ENCODE measurements at regions not wholly inside any gene's neighbourhood (a gene's known extent, or its start where the extent isn't known, plus 50 kb on each side); places are given as distances from the start of the nearest gene placed in this dataset.

- Histone ChIP-seq H3K4me1 (ENCODE audit: insufficient read depth, low read length) (no peaks in the 10 kb centered on the region), H3K79me2 (ENCODE audit: insufficient read depth, low read length) (no peaks in the 10 kb centered on the region), H2AFZ (ENCODE audit: low read length) (no peak overlapping the region), H4K20me1 (ENCODE audit: insufficient read depth, low read length) (no peaks in the 10 kb centered on the region), H3K9me3 (ENCODE audit: low read length) (no peaks in the 10 kb centered on the region), H3K9ac (ENCODE audit: insufficient read depth, low read depth, low read length) (no peak overlapping the region), H3K27ac (ENCODE audit: extremely low read length, insufficient read depth, low read length) (no peak overlapping the region), H3K27me3 (ENCODE audit: control insufficient read depth in 1 of 2, insufficient read depth in 2 of 2, low read length in 2 of 2) (no peaks in the 10 kb centered on the region; a peak in 1 of 5 replicates), H3K36me3 (replicated peaks in 1 of 2; ENCODE audit: control insufficient read depth in 1 of 2, insufficient read depth in 2 of 2, low read length in 2 of 2) (no peaks in the 10 kb centered on the region), H3K4me3 (replicated peaks in 1 of 3; ENCODE audit: insufficient read depth in 1 of 3, low read depth in 2 of 3, low read length in 3 of 3) (no peak overlapping the region), H3K4me2 (ENCODE audit: low read depth, low read length) (no peak overlapping the region)
- no TSS peak for BruUV-seq (replicated peaks)
- FAIRE-seq = no peak
- no peak for DNase-seq (ENCODE audit: low spot score)
- ChIA-PET POLR2A (no interaction called here), CTCF (ENCODE audit: low intra/inter-chr PET ratio, low total read pairs) (no interaction called here)
- ATAC-seq = no peak
- TF ChIP-seq GABPA (IDR thresholded peaks at IDR 0.05; ENCODE audit: low read depth, low read length) (no peak), GABPA (CRISPR knock-in tag; IDR thresholded peaks at IDR 0.05; ENCODE audit: low read depth) (no peak), HDAC6 (IDR thresholded peaks at IDR 0.05; ENCODE audit: low read depth, low read length) (no peak), HMG20B (CRISPR knock-in tag; conservative IDR thresholded peaks at IDR 0.05) (no peak), ZNF264 (CRISPR knock-in tag; IDR thresholded peaks at IDR 0.05) (no peak), HIVEP1 (CRISPR knock-in tag; IDR thresholded peaks at IDR 0.05) (no peak), ERF (CRISPR knock-in tag; IDR thresholded peaks at IDR 0.05) (no peak), ZNF746 (CRISPR knock-in tag; IDR thresholded peaks at IDR 0.05) (no peak), SATB2 (CRISPR knock-in tag; IDR thresholded peaks at IDR 0.05) (no peak), SRSF9 (IDR thresholded peaks at IDR 0.05; ENCODE audit: borderline replicate concordance, insufficient read depth, low read depth, low read length, poor library complexity, severe bottlenecking) (no peak), ATF5 (CRISPR knock-in tag; IDR thresholded peaks at IDR 0.05; ENCODE audit: low read depth) (no peak), PRPF4 (IDR thresholded peaks at IDR 0.05; ENCODE audit: low read depth, low read length, poor library complexity, severe bottlenecking) (no peak), RFXANK (CRISPR knock-in tag; IDR thresholded peaks at IDR 0.05) (no peak), ESRRA (CRISPR knock-in tag; IDR thresholded peaks at IDR 0.05; ENCODE audit: low read depth) (no peak), ONECUT2 (CRISPR knock-in tag; IDR thresholded peaks at IDR 0.05) (no peak), TBX3 (IDR thresholded peaks at IDR 0.05; ENCODE audit: borderline replicate concordance) (no peak), AKNA (CRISPR knock-in tag; IDR thresholded peaks at IDR 0.05; ENCODE audit: borderline replicate concordance) (no peak), ZNF263 (CRISPR knock-in tag; IDR thresholded peaks at IDR 0.05) (no peak)
- WGBS (ENCODE audit: low lambda C conversion rate) = 25% methylated on average over 3 of the region's 3 CpGs
- intact Hi-C loops (cut with micrococcal nuclease; ENCODE audit: unreplicated experiment) = no loop called here
- in situ Hi-C loops (cut with HindIII; ENCODE audit: extremely low pct_ligation_motif_present, low pct_unique_long_range_greater_than_20kb) = no loop called here
Measured at GRCh38 chr5:158152136-158152535, 293.2 kb upstream of the CLINT1 start.
